ENCODE measurements at regions not wholly inside any gene's neighbourhood (a gene's known extent, or its start where the extent isn't known, plus 50 kb on each side); places are given as distances from the start of the nearest gene placed in this dataset.

GRCh38 chr7:68816491-68816890 is 781.8 kb upstream of the AUTS2 start:
- Histone ChIP-seq H3K79me2 (no peaks in the 10 kb centered on the region), H3K4me1 (no peaks in the 10 kb centered on the region), H3K9me3 (ENCODE audit: control insufficient read depth, low read length) (no peaks in the 10 kb centered on the region), H3K4me2 (ENCODE audit: low read length) (no peak overlapping the region), H3K9ac (no peak overlapping the region), H3K27me3 (ENCODE audit: control insufficient read depth, insufficient read depth, low read length) (no peaks in the 10 kb centered on the region), H2AFZ (no peak overlapping the region), H3K4me3 (ENCODE audit: low read depth, low read length) (no peak overlapping the region), H3K36me3 (ENCODE audit: control insufficient read depth, insufficient read depth, low read length) (no peaks in the 10 kb centered on the region), H3K27ac (no peak overlapping the region)
- TF ChIP-seq CTCF (IDR thresholded peaks at IDR 0.05), result no peak

GRCh38 chr7:68820321-68820720 is 778.0 kb upstream of the AUTS2 start:
- no peak overlapping the region for H3K4me2 ChIP-seq (ENCODE audit: low read length)
- H3K9me3 ChIP-seq (ENCODE audit: control insufficient read depth, low read length), result no peaks in the 10 kb centered on the region
- H3K36me3 ChIP-seq (ENCODE audit: control insufficient read depth, insufficient read depth, low read length), result no peaks in the 10 kb centered on the region
- H2AFZ ChIP-seq, result no peak overlapping the region
- no peaks in the 10 kb centered on the region for H3K4me1 ChIP-seq
- no peak for TF ChIP-seq CTCF (IDR thresholded peaks at IDR 0.05)
- H3K9ac ChIP-seq, result no peak overlapping the region
- H3K79me2 ChIP-seq, result no peaks in the 10 kb centered on the region
- no peaks in the 10 kb centered on the region for H3K27me3 ChIP-seq (ENCODE audit: control insufficient read depth, insufficient read depth, low read length)
- no peak overlapping the region for H3K4me3 ChIP-seq (ENCODE audit: low read depth, low read length)
- H3K27ac ChIP-seq, result no peak overlapping the region

GRCh38 chr7:68821846-68822245 is 776.4 kb upstream of the AUTS2 start:
- Histone ChIP-seq H3K9ac (no peak overlapping the region), H3K4me3 (ENCODE audit: low read depth, low read length) (no peak overlapping the region), H3K36me3 (ENCODE audit: control insufficient read depth, insufficient read depth, low read length) (no peaks in the 10 kb centered on the region), H3K79me2 (no peaks in the 10 kb centered on the region), H3K27ac (no peak overlapping the region), H3K4me2 (ENCODE audit: low read length) (no peak overlapping the region), H3K9me3 (ENCODE audit: control insufficient read depth, low read length) (no peaks in the 10 kb centered on the region), H3K27me3 (ENCODE audit: control insufficient read depth, insufficient read depth, low read length) (no peaks in the 10 kb centered on the region), H2AFZ (no peak overlapping the region), H3K4me1 (no peaks in the 10 kb centered on the region)
- no peak for TF ChIP-seq CTCF (IDR thresholded peaks at IDR 0.05)

- Histone ChIP-seq H3K9me3 (ENCODE audit: control insufficient read depth, low read length) (no peaks in the 10 kb centered on the region), H3K4me1 (no peaks in the 10 kb centered on the region), H3K27ac (no peak overlapping the region), H3K4me3 (ENCODE audit: low read depth, low read length) (no peak overlapping the region), H3K9ac (no peak overlapping the region), H3K79me2 (no peaks in the 10 kb centered on the region), H3K36me3 (ENCODE audit: control insufficient read depth, insufficient read depth, low read length) (no peaks in the 10 kb centered on the region), H2AFZ (no peak overlapping the region), H3K4me2 (ENCODE audit: low read length) (no peak overlapping the region), H3K27me3 (ENCODE audit: control insufficient read depth, insufficient read depth, low read length) (no peaks in the 10 kb centered on the region)
- TF ChIP-seq CTCF (IDR thresholded peaks at IDR 0.05), result no peak
Measured at GRCh38 chr7:68823996-68824780, 774.1 kb upstream of the AUTS2 start.

GRCh38 chr7:68828575-68828974 is 769.7 kb upstream of the AUTS2 start:
- no peak overlapping the region for H3K27ac ChIP-seq
- TF ChIP-seq CTCF (IDR thresholded peaks at IDR 0.05), result no peak
- no peaks in the 10 kb centered on the region for H3K79me2 ChIP-seq
- H3K9ac ChIP-seq, result no peak overlapping the region
- no peaks in the 10 kb centered on the region for H3K27me3 ChIP-seq (ENCODE audit: control insufficient read depth, insufficient read depth, low read length)
- no peak overlapping the region for H3K4me3 ChIP-seq (ENCODE audit: low read depth, low read length)
- no peak overlapping the region for H3K4me2 ChIP-seq (ENCODE audit: low read length)
- H2AFZ ChIP-seq, result no peak overlapping the region
- no peaks in the 10 kb centered on the region for H3K36me3 ChIP-seq (ENCODE audit: control insufficient read depth, insufficient read depth, low read length)
- H3K9me3 ChIP-seq (ENCODE audit: control insufficient read depth, low read length), result no peaks in the 10 kb centered on the region
- no peaks in the 10 kb centered on the region for H3K4me1 ChIP-seq
